GF-D8 (cell line): ENCODE measurements at regions not wholly inside any gene's neighbourhood (a gene's known extent, or its start where the extent isn't known, plus 50 kb on each side); places are given as distances from the start of the nearest gene placed in this dataset.
"Not testable (repeated sequence)": the region's sequence is repeated elsewhere in the genome, so short reads cannot be mapped to it uniquely, and the experiment has no call there.

Experiments
- DNase-seq: peaks from one replicate; lab custom pipeline; 2025; lab: John Stamatoyannopoulos, UW

DNA sequence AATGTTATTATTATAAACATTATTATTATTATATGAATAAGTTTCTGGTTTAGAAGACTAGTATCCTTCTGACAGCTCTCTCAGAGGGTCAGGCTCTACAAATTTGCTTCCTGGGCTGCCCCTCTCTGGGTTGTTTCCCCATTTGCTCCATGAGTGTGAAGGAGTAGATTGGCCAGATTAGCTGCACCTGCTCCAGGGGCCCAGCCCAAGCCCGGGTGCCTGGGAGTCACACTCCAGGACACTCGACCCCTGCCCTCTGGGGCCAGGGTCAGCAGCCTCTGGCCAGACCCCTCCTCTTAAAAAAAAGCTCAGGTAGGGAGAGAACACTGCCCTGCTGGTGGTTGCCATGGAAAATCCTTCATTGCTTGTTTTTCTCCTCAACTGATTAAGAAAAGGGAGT is 169.0 kb upstream of the FOXD4L5 start:
- not testable (repeated sequence) for DNase-seq

- DNase-seq: not testable (repeated sequence)
Observed at GRCh38 chr9:65449886-65450610, 165.0 kb upstream of the FOXD4L5 start.

GRCh38 chr9:65449423-65449822 is 164.4 kb upstream of the FOXD4L5 start:
- no peak for DNase-seq

DNA sequence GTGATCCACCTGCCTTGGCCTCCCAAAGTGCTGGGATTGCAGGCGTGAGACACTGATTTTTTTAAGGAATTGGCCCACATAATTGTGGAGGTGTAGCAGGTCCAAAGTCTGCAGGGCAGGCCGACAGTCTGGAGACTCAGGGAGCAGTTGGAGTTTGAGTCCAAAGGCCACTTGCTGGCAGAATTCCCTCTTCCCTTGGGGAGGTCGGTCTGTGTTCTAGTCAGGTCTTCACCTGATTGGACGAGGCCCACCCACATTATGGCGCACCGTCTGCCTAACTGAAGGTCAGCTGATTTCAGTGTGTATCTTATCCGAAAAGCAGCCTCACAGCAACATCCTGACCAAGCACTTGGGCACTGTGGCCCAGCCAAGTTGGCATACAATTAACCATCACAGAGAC is 162.1 kb upstream of the FOXD4L5 start:
- DNase-seq: not testable (repeated sequence)

- DNase-seq: not testable (repeated sequence)
Observed at GRCh38 chr9:65445991-65446390, 161.0 kb upstream of the FOXD4L5 start.

DNA sequence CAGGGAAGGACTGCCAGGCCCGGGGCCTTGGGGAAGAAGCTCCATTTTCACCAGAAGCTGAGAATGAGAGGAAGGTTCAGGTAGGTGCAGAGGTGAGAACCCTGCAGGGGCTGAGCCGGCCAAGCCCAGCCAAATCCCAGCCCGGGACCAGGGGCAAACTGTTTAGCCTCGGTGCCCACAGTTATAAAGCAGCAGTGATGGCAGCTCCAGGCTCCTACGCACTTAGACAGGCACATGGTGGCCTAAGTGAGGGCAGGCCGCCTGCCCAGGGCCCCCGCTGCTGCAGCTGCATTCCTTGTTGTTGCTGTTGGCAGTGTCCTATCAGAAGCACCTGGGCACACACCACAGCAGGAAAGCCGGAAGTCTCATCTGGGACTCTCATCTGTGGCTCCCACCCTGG is 159.9 kb upstream of the FOXD4L5 start:
- no peak for DNase-seq

DNA sequence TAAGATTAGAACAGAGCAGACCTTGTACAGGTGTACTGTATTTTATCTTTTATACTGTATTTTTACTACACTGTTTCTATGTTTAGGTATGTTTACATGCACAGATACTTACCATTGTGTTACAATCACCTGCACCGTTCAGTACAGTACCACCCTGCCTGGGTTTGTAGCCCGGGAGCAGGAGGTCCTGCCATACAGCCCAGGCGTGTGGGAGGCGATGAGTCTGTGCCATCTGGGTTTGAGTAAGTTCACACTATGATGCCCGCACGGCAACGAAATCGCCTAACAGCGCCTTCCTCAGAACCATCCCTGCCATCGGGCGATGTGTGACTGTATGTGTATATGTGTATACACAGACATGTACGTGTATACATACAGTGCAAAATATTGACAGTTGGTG is 157.1 kb upstream of the FOXD4L5 start:
- DNase-seq: not testable (repeated sequence)

DNA sequence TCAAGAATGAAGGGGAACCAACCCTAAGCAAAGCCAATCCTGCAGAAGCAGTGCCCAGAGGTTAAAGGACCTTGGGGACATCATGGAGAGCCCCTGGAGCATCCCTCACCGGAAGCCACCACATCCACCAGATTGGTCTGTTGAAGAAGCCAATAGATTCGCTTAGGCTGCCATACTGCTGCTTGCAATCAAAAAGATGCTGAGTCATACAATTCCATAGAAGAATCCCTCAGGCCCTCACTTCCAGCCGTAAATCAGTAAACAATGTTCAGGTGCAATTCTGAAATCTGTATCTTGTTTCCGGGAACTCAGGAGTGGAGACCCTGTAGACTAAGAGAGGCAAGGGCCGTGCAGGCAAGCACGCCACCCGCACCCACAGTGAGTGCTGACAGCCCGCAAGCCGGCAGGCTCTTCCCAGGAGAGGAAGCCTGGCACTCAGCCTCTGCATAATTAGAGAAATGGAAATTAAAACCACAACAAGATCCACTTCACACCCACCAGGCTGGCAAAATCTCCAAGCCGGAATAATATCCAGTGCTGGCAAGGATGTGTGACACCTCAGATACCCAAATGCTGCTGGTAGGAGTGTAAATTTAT is 156.4 kb upstream of the FOXD4L5 start:
- not testable (repeated sequence) for DNase-seq

- DNase-seq: no peak
Observed at GRCh38 chr9:65437724-65438123, 152.7 kb upstream of the FOXD4L5 start.

- DNase-seq: no peak
Observed at GRCh38 chr9:65435464-65435863, 150.5 kb upstream of the FOXD4L5 start.

GRCh38 chr9:65432722-65433323 is 147.8 kb upstream of the FOXD4L5 start:
- no peak for DNase-seq

- no peak for DNase-seq
Observed at GRCh38 chr9:65432051-65432450, 147.0 kb upstream of the FOXD4L5 start.

GRCh38 chr9:65430221-65430620 is 145.2 kb upstream of the FOXD4L5 start:
- DNase-seq: no peak

DNA sequence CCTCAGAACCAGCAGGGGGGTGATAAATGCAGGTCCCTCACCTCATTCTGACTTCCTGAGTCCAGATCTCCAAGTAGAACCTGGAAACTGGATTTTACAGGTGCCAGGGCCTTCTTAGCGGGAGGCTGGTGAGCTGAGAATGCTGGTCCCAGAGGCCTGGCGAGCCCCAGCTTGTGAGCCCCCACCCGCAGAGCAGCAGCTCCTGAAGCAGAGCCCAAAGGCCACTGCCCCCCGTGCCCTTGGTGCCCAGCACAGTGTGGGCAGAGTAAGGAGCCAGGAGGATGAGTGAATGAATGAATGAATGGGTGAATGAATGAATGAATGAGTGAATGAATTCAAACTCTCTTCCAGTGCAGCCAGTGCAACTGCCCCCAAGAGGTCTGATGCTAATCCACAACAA is 142.4 kb upstream of the FOXD4L5 start:
- not testable (repeated sequence) for DNase-seq

GRCh38 chr9:65426813-65427212 is 141.8 kb upstream of the FOXD4L5 start:
- DNase-seq: not testable (repeated sequence)

GRCh38 chr9:65426231-65426630 is 141.2 kb upstream of the FOXD4L5 start:
- no peak for DNase-seq

DNA sequence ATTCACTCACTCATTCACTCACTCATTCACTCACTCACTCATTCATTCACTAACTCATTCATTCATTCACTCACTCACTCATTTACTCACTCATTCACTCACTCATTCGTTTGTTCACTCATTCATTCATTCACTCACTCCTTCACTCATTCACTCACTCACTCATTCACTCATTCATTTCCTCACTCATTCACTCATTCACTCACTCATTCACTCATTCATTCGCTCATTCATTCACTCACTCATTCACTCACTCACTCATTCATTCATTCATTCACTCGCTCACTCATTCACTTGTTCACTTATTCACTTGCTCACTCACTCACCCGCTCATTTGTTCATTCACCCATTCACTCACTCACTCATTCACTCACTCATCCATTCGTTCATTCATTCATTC is 140.2 kb upstream of the FOXD4L5 start:
- not testable (repeated sequence) for DNase-seq

DNA sequence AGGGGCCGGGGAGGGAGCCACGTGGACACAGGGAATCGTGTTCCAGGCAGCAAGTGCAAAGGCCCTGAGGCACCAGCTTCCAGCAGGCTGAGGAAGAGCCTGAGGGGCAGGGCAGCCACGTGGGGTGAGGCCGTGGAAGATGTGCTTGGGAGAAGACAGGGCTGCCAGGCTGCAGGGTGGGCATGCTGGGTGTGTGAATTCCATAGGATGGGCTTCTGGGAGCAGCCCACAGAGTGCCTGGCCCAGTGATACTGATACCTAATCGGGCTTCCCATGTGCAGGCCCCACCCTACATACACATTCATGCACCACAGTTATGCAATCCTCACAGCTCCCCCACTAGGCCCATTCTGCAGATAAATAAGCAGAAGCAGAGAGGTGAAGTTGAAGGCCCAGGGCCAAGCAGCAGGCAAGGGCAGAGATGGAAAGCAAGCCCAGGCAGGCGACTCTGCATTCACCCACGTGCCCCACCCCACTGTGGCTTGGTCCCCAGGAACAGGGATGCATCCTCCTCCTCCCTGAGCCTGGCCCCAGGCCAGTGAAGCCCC is 139.5 kb upstream of the FOXD4L5 start:
- not testable (repeated sequence) for DNase-seq

DNA sequence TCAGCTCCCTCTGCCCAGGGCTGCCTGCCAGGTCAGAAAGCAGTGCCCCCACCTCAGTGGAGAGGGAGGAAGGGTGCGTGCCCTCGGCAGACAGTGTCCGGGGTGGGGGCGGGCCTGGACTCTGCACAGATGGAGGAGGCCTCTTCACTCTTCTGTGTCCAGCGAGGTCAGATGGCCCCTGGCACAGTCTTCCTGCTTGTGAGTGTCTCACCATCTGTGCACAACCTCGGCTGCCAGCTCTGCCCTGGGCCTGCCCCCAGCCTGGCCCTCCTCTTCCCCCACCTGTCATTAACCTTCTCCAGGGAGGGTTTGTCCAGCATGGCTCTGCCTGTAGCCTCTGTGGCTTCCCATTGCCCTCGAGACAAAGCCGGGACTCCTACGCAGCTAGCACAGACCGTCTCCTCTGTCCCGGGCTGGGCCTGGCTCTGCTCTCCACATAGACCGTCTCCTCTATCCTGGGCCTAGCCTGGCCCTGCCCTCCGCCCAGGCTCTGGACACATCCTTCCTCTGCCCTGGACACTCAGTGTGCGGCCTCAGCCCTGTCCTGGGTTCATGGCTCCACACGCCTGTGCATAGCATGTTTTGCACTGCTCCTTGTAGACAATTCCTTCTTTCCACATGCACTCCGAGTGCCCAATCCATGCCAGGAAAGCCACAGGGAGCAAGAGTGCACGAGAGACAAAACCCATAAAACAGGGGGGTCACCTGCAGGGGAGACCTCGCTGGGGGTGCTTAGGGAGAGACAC is 138.9 kb upstream of the FOXD4L5 start:
- DNase-seq: not testable (repeated sequence)

DNA sequence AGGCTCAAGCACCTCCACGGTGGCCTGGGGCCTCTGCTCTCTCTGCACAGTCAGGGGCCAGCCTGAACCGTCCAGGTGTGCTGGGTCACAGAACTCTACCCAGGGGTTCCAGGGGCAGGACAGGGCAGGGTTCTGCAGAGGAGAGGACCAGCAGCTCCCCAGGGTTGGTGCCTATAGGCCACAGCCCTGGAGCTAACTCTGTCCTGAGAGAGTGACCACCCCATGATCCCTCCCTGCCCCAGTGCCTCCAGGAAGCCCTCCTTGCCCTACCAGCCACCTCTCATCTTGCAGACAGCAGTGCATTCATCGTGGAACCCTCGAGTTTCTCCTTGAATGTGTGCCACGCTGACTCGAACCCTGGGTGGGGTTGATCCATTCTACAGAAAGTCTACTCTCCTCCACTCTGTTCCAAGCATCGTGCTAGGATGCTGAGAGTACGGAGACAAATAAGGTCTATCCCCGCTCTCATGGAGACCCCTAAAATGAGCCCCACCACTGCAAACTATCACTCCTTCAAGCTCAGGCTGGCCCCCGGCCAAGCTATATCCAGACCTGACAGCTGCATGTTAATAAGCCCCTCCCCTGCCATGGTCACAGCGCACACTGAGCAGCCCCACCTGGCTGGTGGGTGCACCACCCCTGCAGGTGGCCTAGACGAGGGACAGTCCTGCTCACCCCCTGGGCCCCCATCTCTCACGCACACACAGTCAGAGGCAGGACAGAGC is 138.1 kb upstream of the FOXD4L5 start:
- DNase-seq: not testable (repeated sequence)

GRCh38 chr9:65421486-65421885 is 136.5 kb upstream of the FOXD4L5 start:
- DNase-seq: not testable (repeated sequence)

DNA sequence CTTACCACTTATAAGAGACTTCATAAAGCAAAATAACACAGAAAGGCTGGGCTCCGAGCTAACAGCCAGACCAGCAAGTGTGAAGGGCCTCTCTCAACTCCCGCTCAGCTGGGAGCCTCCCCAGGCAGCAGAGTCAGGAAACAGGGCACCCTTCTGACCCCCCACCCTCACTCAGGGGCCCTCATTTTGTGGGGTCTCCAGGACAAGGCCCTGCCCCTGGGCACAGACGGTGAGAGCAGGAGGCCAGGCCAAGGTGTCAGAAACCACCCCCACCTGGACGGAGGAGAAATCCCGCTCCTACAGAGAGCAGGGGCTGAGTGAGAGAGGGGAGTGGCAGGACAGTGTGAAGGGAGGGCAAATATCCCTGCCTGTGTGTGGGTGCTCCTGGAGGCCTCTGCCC is 135.8 kb upstream of the FOXD4L5 start:
- DNase-seq: no peak
